SK-N-MC (cell line): ENCODE measurements at regions not wholly inside any gene's neighbourhood (a gene's known extent, or its start where the extent isn't known, plus 50 kb on each side); places are given as distances from the start of the nearest gene placed in this dataset.

ENCODE experiments used
- EZH2 ChIP-seq: fragments of 200-600 bp; sonication (generic); IDR thresholded peaks from one replicate; pipeline ENCODE4 v1.6.1; 2017; ENCODE audit warnings: antibody characterized with exemption
- FOXP2 ChIP-seq: optimal IDR thresholded peaks from 2 replicates; pipeline ENCODE3; 2011; ENCODE audit warnings: mild to moderate bottlenecking, moderate library complexity; ENCODE audit not compliant: insufficient read depth; ENCODE audit errors: extremely low read length, control extremely low read depth
- POLR2AphosphoS5 ChIP-seq: IDR thresholded peaks from 2 replicates; pipeline ENCODE4 v1.6.1; 2012; ENCODE audit warnings: mild to moderate bottlenecking, low read depth, low read length, borderline replicate concordance

DNA sequence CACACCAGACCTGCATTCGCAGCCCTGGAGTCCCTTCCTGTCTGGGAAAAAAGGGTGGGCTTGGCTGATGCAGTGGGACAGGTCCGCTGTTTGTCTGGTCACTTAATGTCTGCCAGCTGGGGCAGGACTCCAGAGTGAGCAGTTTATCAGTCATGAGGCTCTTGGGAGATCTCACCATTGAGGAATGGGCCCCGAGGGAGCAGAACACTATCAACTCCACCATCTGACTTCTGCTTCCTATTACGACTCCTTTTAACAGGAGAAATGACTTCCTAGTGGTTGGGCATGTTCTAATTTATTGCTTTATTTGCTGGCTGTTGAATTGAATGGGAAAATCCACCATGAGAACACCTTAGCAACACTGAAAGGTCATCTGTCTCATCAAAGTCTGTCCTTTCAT lies 182.5 kb upstream of the RASSF8 start:
- TF ChIP-seq POLR2AphosphoS5 (no peak), EZH2 (no peak), FOXP2 (no peak)
